ENCODE measurements at regions not wholly inside any gene's neighbourhood (a gene's known extent, or its start where the extent isn't known, plus 50 kb on each side); places are given as distances from the start of the nearest gene placed in this dataset.

- no peaks in the 10 kb centered on the region; the same call in 1 of the 2 replicates for H3K27me3 Mint-ChIP-seq (ENCODE audit: insufficient read depth)
- no peak overlapping the region for H3K27ac Mint-ChIP-seq
- no peak overlapping the region for H3K4me3 Mint-ChIP-seq
- no peak for TF ChIP-seq CTCF (IDR thresholded peaks at IDR 0.05)
- DNase-seq: no peak
- no peaks in the 10 kb centered on the region for H3K36me3 Mint-ChIP-seq (ENCODE audit: low read depth)
- H3K9me3 Mint-ChIP-seq: no peaks in the 10 kb centered on the region
- H3K4me1 Mint-ChIP-seq (ENCODE audit: low read depth): peaks cover 54% of the 10 kb centered on the region
These were observed 104.1 kb upstream of the LPP start for GRCh38 chr3:188049606-188050530.

- Mint-ChIP-seq H3K36me3 (ENCODE audit: low read depth) (no peaks in the 10 kb centered on the region), H3K4me3 (no peak overlapping the region), H3K27ac (no peak overlapping the region), H3K4me1 (ENCODE audit: low read depth) (peaks cover 44% of the 10 kb centered on the region), H3K27me3 (ENCODE audit: insufficient read depth) (no peaks in the 10 kb centered on the region), H3K9me3 (no peaks in the 10 kb centered on the region)
- DNase-seq: no peak
- TF ChIP-seq CTCF (IDR thresholded peaks at IDR 0.05): no peak
These were observed 102.2 kb upstream of the LPP start for GRCh38 chr3:188051801-188052168.

GRCh38 chr3:188052169-188053035 lies 101.6 kb upstream of the LPP start:
- Mint-ChIP-seq H3K27me3 (ENCODE audit: insufficient read depth) (no peaks in the 10 kb centered on the region), H3K27ac (no peak overlapping the region), H3K9me3 (no peaks in the 10 kb centered on the region), H3K4me1 (ENCODE audit: low read depth) (peaks cover 38% of the 10 kb centered on the region), H3K4me3 (no peak overlapping the region), H3K36me3 (ENCODE audit: low read depth) (no peaks in the 10 kb centered on the region)
- no peak for TF ChIP-seq CTCF (IDR thresholded peaks at IDR 0.05)
- no peak for DNase-seq

- Mint-ChIP-seq H3K4me3 (no peak overlapping the region), H3K27ac (no peak overlapping the region), H3K36me3 (ENCODE audit: low read depth) (no peaks in the 10 kb centered on the region), H3K27me3 (ENCODE audit: insufficient read depth) (no peaks in the 10 kb centered on the region), H3K9me3 (no peaks in the 10 kb centered on the region), H3K4me1 (ENCODE audit: low read depth) (peaks cover 32% of the 10 kb centered on the region)
- no peak for DNase-seq
- TF ChIP-seq CTCF (IDR thresholded peaks at IDR 0.05): no peak
These were observed 101.0 kb upstream of the LPP start for GRCh38 chr3:188053036-188053340.

GRCh38 chr3:188053710-188054380 lies 100.1 kb upstream of the LPP start:
- no peaks in the 10 kb centered on the region for H3K27me3 Mint-ChIP-seq (ENCODE audit: insufficient read depth)
- TF ChIP-seq CTCF (IDR thresholded peaks at IDR 0.05): no peak
- H3K4me3 Mint-ChIP-seq: no peak overlapping the region
- no peaks in the 10 kb centered on the region for H3K9me3 Mint-ChIP-seq
- peaks cover 31% of the 10 kb centered on the region for H3K4me1 Mint-ChIP-seq (ENCODE audit: low read depth)
- H3K27ac Mint-ChIP-seq: no peak overlapping the region
- no peaks in the 10 kb centered on the region for H3K36me3 Mint-ChIP-seq (ENCODE audit: low read depth)
- no peak for DNase-seq
